K562 (cell line): ENCODE measurements at regions not wholly inside any gene's neighbourhood (a gene's known extent, or its start where the extent isn't known, plus 50 kb on each side); places are given as distances from the start of the nearest gene placed in this dataset.

Experiments
- CBFA2T2 ChIP-seq: fragments of 450-650 bp; conservative IDR thresholded peaks from 2 replicates; pipeline ENCODE4 v1.6.1; 2017; ENCODE audit warnings: mild to moderate bottlenecking
- CBFA2T3 ChIP-seq: fragments of 450-650 bp; IDR thresholded peaks from 2 replicates; pipeline ENCODE4 v1.6.1; 2017
- MTA2 ChIP-seq: fragments of 450-650 bp; IDR thresholded peaks from 2 replicates; pipeline ENCODE4 v1.6.1; 2016; ENCODE audit warnings: low read depth
- SIX5 ChIP-seq, 2 experiments: IDR thresholded peaks; 2 replicates each; pipeline ENCODE4 v1.6.1; 2011; ENCODE audit warnings: low read length in 2 of 2, borderline replicate concordance in 1 of 2, low read depth in 1 of 2, mild to moderate bottlenecking in 1 of 2, moderate library complexity in 1 of 2; ENCODE audit not compliant: insufficient read depth in 1 of 2
- SMARCE1 ChIP-seq: fragments of 450-650 bp; IDR thresholded peaks from 2 replicates; pipeline ENCODE4 v1.7.1; 2016; ENCODE audit warnings: mild to moderate bottlenecking
- SREBF2 ChIP-seq: sonication (generic); formaldehyde crosslinking; IDR thresholded peaks from 2 replicates; pipeline ENCODE4 v1.4.0; 2020; ENCODE audit warnings: mild to moderate bottlenecking, missing genetic modification reagents
- TEAD4 ChIP-seq, 2 experiments: sonication (generic) in 1 of 2; formaldehyde crosslinking in 1 of 2; IDR thresholded peaks; 2 replicates each; pipeline versions ENCODE4 v1.6.1 to v1.8.0; 2012 to 2022; ENCODE audit warnings: borderline replicate concordance in 1 of 2, inconsistent platforms in 1 of 2, low read length in 1 of 2, mild to moderate bottlenecking in 1 of 2, missing genetic modification reagents in 1 of 2
- TF ChIP-seq, protein P1 (sequence below): fragments of 250-450 bp; sonication (Bioruptor Pico); IDR thresholded peaks from 2 replicates; pipeline ENCODE4 v1.9.0; 2021; ENCODE audit warnings: mild to moderate bottlenecking, inconsistent platforms
- TF ChIP-seq, protein P2 (sequence below): sonication (generic); formaldehyde crosslinking; IDR thresholded peaks from 2 replicates; pipeline ENCODE4 v1.8.0; 2022; ENCODE audit warnings: missing genetic modification reagents, mild to moderate bottlenecking, moderate library complexity, borderline replicate concordance
- TF ChIP-seq, protein P3 (sequence below): fragments of 450-650 bp; IDR thresholded peaks from 2 replicates; pipeline ENCODE4 v1.6.1; 2016
- TF ChIP-seq, protein P4 (sequence below): fragments of 250-450 bp; sonication (Bioruptor Pico); IDR thresholded peaks from 2 replicates; pipeline ENCODE4 v1.5.0; 2021; ENCODE audit warnings: mild to moderate bottlenecking, borderline replicate concordance
- TF ChIP-seq, protein P5 (sequence below): fragments of 450-650 bp; conservative IDR thresholded peaks from 2 replicates; pipeline ENCODE4 v1.6.1; 2016; ENCODE audit warnings: missing genetic modification characterization, low read depth, mild to moderate bottlenecking, missing compliant biosample characterization, moderate library complexity

DNA sequence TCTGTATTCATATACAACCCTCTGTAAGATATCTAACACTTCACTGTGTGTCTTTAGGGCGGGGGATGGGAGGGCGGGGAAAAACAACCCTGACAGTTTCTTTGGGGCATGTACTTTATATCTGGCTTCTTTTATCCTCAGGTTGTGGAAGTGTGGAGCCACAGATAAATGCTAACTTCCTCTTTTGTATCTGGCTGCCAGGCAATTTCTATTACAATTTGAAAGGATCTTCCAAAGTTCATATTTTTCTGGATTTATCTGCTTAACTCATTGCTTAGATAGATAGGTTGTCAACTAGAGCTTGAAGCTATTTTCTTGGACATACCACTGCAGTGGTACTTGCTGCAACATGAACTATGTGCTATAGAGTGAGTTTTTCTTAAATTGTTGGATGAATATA lies 393.0 kb downstream of the LMO7 start (continued):
- TF ChIP-seq, protein P1, sequence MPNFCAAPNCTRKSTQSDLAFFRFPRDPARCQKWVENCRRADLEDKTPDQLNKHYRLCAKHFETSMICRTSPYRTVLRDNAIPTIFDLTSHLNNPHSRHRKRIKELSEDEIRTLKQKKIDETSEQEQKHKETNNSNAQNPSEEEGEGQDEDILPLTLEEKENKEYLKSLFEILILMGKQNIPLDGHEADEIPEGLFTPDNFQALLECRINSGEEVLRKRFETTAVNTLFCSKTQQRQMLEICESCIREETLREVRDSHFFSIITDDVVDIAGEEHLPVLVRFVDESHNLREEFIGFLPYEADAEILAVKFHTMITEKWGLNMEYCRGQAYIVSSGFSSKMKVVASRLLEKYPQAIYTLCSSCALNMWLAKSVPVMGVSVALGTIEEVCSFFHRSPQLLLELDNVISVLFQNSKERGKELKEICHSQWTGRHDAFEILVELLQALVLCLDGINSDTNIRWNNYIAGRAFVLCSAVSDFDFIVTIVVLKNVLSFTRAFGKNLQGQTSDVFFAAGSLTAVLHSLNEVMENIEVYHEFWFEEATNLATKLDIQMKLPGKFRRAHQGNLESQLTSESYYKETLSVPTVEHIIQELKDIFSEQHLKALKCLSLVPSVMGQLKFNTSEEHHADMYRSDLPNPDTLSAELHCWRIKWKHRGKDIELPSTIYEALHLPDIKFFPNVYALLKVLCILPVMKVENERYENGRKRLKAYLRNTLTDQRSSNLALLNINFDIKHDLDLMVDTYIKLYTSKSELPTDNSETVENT (CRISPR knock-in tag): no peak
- TF ChIP-seq SREBF2 (CRISPR knock-in tag) (no peak), MTA2 (peak; percentile 53), SIX5 (IDR thresholded peaks at IDR 0.05; ENCODE audit: borderline replicate concordance in 1 of 2, insufficient read depth in 1 of 2, low read depth in 1 of 2, low read length in 2 of 2) (no peak), TEAD4 (IDR thresholded peaks at IDR 0.05; ENCODE audit: low read length) (peak; percentile 86), TEAD4 (CRISPR knock-in tag; IDR thresholded peaks at IDR 0.05; ENCODE audit: borderline replicate concordance) (no peak), SMARCE1 (peak; percentile 64), CBFA2T3 (peak; percentile 87), CBFA2T2 (peak; percentile 72)
- TF ChIP-seq, protein P2, sequence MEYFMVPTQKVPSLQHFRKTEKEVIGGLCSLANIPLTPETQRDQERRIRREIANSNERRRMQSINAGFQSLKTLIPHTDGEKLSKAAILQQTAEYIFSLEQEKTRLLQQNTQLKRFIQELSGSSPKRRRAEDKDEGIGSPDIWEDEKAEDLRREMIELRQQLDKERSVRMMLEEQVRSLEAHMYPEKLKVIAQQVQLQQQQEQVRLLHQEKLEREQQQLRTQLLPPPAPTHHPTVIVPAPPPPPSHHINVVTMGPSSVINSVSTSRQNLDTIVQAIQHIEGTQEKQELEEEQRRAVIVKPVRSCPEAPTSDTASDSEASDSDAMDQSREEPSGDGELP (CRISPR knock-in tag): no peak
- TF ChIP-seq, protein P3, sequence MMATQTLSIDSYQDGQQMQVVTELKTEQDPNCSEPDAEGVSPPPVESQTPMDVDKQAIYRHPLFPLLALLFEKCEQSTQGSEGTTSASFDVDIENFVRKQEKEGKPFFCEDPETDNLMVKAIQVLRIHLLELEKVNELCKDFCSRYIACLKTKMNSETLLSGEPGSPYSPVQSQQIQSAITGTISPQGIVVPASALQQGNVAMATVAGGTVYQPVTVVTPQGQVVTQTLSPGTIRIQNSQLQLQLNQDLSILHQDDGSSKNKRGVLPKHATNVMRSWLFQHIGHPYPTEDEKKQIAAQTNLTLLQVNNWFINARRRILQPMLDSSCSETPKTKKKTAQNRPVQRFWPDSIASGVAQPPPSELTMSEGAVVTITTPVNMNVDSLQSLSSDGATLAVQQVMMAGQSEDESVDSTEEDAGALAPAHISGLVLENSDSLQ: no peak
- TF ChIP-seq, protein P4, sequence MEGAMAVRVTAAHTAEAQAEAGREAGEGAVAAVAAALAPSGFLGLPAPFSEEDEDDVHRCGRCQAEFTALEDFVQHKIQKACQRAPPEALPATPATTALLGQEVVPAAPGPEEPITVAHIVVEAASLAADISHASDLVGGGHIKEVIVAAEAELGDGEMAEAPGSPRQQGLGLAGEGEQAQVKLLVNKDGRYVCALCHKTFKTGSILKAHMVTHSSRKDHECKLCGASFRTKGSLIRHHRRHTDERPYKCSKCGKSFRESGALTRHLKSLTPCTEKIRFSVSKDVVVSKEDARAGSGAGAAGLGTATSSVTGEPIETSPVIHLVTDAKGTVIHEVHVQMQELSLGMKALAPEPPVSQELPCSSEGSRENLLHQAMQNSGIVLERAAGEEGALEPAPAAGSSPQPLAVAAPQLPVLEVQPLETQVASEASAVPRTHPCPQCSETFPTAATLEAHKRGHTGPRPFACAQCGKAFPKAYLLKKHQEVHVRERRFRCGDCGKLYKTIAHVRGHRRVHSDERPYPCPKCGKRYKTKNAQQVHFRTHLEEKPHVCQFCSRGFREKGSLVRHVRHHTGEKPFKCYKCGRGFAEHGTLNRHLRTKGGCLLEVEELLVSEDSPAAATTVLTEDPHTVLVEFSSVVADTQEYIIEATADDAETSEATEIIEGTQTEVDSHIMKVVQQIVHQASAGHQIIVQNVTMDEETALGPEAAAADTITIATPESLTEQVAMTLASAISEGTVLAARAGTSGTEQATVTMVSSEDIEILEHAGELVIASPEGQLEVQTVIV (CRISPR knock-in tag): no peak
- TF ChIP-seq, protein P5, sequence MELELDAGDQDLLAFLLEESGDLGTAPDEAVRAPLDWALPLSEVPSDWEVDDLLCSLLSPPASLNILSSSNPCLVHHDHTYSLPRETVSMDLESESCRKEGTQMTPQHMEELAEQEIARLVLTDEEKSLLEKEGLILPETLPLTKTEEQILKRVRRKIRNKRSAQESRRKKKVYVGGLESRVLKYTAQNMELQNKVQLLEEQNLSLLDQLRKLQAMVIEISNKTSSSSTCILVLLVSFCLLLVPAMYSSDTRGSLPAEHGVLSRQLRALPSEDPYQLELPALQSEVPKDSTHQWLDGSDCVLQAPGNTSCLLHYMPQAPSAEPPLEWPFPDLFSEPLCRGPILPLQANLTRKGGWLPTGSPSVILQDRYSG (tag): no peak
